GM12878 (cell line): ENCODE measurements at regions not wholly inside any gene's neighbourhood (a gene's known extent, or its start where the extent isn't known, plus 50 kb on each side); places are given as distances from the start of the nearest gene placed in this dataset. TPM values are rescaled to one million over a fixed set of nuclear protein-coding genes. Genes with fewer than 3 reads are reported as not detected.

Source experiments
- small RNA-seq: library from RNA; depleted of rRNA; stranded (forward); fragments of <200 nt; gene quantifications from one replicate; pipeline ENCODE3, GENCODE V24; 2014

Small RNA genes in the stretch of these regions (small RNA-seq; reads per million reads assigned to genes)
- gene PARP1P2: not detected
